ENCODE measurements at regions not wholly inside any gene's neighbourhood (a gene's known extent, or its start where the extent isn't known, plus 50 kb on each side); places are given as distances from the start of the nearest gene placed in this dataset.
"Not testable (repeated sequence)": the region's sequence is repeated elsewhere in the genome, so short reads cannot be mapped to it uniquely, and the experiment has no call there.

DNA sequence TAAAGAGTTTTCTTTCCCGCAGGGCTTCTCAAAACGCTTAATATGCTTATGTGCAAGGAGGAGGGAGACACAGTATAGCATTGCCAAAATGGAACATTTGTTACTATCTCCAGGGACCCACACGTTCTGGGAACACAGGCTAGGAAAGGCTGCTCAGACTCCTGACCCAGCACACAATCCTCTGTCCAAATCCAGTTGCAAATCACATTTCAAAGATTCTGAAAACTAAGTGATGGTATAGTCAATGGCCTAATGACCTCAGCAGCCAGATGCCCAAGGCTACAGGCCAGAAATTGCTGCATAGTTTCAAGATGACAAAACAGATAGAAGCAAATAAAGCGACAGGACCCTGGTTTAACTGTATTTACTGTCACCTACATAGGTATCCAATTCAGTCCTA, 97.0 kb upstream of the GRIP1 start:
- DNase-seq (ENCODE audit: low spot score), result no peak

DNA sequence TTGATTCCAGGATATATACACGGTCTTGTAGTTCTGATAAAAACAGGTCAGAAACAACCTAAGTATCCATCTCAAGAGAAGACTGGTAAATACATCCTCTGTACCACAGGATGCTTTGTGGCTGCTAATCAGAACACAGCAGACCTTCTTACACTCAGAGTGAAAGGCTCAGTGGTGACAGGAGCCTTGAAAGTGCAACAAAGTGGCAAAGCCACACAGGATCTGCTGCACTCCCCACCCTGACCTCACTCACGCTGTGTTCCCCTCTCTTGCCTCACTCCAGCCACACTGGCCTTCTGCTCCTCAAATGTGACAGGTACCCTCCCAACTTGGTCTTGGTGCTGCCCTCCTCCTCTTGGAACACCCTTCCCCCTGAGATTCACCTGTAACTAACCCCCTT, 98.1 kb upstream of the GRIP1 start:
- DNase-seq (ENCODE audit: low spot score), result no peak

DNA sequence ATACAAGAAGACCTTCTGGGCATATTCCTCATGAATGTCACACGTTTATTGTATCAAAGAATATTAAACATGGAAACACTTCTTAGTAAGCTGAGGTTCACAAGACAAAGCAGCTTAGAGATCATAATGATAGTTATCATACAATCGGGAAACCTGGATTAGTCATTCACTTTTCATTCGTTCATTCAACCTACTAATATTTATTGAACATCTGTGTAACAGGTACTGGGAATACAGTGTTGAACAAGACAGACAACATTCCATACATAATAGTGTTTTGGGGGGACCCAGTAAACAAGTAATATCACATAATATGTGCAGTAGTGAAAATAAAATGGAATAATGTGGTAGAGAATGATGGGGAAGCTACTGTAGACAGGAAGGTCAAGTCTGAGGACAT, 100.6 kb upstream of the GRIP1 start:
- no peak for DNase-seq (ENCODE audit: low spot score)

DNA sequence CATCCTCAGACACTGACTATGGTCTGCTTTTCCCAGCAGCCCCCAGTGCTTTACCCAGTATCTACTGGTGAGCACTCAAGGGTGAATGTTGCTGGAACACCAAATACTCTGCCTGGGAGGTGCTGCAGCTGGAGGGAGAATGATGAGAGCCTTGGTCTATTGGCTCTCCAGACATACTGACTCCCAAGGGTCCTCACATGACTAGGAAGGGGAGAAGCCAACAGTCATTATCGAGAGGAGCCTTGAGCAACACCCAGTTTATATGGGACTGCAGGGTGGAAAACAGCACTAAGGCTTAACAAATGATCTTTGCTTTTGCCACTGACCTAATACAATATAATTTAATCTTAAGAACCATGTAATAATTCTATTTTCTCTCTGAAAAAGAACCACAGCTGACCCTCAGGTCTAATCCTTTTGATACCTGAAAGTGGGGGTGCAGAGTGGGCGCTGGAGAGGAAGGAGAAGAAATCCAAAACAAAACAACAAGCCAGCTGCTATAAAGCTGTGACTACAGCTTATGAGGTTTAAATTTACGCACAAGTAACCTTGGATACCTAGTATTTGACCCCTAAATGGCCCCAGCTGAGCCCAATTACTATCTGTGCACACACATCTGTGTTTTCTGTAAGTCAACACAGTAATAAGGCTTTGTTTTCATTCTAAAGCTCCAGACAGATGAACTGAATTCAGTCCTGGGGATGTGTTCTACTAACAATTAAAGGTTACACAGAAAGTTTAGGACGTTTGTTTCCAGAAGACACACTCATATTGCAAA, 107.8 kb upstream of the GRIP1 start:
- no peak for DNase-seq (ENCODE audit: low spot score)

DNA sequence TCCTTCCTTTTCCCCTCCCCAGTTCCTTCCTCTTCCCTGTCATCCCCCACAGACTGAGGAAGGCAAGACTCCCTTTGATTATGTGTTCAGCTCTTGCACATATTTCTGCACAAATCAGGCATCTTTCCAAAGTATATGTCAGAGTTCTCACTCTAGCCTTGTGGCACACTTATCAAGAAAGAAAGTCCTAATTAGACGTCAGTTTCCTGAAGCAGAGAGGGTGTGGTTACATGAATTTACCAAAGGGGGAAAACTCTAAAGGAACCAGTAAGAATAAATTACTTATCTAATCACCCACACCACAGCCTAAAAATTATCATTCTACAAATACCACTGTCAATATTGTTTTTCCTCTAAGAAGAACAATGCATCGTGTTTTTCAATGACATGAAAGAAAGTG, 120.7 kb upstream of the GRIP1 start:
- DNase-seq (ENCODE audit: low spot score), result no peak

DNA sequence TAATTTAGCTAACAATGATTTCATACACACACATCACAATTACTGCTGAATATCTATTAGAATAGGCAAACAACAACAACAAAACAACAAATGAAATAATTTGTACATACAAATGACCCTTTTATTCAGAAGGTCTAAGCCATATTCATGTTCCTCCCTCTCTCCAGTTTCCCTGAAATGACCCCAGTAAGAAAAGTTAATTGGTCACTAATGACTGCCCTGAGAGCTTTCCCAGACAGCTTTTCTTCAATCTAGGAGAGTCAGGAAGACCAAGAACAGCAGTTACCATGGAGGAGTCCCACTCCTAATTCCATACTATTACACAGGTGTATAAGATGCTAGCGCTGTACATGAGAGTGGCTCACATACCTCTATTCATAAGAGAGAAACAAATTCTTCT, 121.2 kb upstream of the GRIP1 start:
- DNase-seq (ENCODE audit: low spot score), result no peak

DNA sequence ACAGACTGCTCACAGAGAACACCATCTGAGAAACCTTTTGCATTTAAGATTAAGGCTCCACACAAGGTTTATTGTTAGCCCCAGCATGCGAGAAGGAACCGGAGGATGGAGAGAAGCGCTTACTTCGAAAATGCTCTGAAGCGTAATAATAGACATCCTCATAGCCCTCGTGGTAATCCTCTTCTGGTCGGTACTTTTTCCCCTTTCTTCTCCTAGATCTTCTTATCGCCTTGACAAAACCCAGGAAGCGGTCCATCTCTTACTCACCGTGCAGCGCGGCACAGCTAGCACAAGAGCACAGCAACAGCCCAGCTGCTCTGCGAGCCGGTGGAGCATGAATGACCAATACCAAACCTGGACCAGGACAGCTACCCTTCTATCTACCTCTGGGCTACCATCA, 125.1 kb upstream of the GRIP1 start:
- DNase-seq (ENCODE audit: low spot score), result no peak

DNA sequence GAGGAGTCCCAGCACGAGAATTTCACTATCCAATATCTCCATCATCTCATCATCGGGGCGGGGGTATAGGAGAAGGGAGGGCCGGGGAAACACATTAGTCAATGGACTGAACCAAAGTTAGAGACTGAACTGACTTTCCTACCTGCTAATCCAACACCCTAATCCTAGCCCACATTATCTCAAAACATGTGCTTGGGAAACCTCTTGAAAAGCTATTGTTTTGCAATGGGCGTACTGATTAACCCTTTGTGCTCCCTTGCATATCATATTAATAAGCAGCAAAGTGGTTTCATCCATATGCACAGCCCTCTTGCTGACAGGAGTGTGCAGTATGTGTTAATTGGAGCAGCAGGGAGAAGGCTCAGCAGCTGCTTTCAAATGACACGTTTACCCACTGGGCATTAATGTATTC, 125.7 kb upstream of the GRIP1 start:
- DNase-seq (ENCODE audit: low spot score), result no peak

DNA sequence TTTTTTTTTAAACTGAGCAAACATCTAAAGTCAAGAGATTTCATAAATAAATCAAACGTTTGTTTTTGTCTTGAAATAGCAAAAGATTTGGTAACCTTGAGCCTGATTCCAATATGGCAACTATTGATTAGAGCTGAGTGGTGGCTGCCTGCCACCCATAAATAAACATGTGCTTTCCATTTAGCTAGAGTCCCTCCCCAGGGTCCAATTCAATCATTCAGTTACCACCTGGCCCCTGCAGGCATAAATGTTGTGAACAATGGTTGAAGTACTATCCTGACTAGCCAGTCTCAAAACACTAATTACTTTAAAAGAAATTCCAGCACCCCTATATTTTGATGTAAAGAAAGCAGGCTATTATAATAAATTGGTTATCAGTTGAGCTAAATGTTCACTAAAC, 129.7 kb upstream of the GRIP1 start:
- DNase-seq (ENCODE audit: low spot score), result no peak

DNA sequence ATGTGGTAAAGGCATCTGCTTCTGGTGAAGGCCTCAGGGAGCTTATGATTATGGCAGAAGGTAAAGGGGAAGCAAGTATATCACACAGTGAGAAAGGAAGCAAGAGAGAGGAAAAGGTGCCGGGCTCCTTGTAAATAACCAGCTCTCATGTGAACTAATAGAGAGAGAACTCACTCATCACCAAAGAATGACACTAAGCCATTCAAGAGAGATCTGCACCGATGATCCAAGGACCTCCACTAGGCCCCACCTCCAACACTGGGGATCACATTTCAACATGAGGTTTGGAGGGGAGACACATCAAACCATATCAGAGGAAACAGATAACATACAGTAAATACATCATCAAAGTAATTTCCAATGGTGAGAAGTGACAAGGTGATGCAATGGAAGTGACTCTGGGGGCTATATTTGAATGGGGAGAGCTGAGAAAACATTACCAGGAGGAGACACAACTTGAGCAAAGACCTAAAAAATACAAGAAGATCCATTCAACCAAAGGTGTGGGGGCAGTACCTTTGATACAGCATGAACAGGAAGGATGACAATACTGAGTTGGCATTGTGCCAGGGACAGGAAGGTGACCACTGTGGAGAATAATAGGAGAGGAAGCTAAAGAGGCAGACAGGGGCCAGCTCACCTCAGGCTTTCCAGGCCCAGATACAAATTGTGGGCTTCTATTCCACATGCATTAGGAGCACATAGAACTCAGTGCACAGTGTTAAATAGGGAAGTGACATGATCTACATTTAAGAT, 134.4 kb upstream of the GRIP1 start:
- no peak for DNase-seq (ENCODE audit: low spot score)

DNA sequence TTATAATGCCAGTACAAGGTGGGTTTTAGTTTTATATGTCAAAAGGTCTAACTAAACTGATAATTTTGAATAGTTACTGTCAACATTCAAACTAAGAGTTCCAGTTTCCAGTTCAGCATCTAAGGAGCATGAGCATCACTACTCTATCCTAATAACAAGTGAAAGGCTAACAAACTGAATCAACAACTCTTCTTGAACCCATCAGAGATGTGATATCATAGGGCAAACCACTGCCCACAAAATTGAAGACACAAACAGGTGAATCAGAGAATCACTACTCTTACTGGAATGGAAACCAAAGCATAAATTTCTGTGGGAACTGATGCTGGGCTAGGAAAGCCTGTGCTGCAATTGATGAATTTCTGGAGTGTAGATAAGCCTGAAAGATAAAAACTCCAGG, 140.7 kb upstream of the GRIP1 start:
- no peak for DNase-seq (ENCODE audit: low spot score)

DNA sequence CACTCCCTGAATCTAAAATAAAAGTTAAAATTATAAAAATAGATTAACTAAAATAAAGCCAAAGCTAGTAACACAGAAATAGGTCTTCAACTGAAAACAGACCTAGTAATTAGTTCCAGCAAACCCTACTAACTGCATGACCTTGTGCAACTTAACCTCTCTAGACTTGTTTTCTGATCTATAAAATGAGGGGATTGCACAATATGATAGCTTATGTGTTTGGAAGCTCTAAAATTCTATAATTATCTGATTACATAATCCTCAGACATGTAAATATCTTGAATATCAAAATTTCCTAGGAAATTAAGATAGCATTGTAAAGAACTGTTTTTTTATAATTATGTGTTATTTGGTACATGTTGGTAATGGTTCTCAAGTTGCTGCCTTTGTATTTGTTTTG, 144.1 kb upstream of the GRIP1 start:
- DNase-seq (ENCODE audit: low spot score), result no peak

DNA sequence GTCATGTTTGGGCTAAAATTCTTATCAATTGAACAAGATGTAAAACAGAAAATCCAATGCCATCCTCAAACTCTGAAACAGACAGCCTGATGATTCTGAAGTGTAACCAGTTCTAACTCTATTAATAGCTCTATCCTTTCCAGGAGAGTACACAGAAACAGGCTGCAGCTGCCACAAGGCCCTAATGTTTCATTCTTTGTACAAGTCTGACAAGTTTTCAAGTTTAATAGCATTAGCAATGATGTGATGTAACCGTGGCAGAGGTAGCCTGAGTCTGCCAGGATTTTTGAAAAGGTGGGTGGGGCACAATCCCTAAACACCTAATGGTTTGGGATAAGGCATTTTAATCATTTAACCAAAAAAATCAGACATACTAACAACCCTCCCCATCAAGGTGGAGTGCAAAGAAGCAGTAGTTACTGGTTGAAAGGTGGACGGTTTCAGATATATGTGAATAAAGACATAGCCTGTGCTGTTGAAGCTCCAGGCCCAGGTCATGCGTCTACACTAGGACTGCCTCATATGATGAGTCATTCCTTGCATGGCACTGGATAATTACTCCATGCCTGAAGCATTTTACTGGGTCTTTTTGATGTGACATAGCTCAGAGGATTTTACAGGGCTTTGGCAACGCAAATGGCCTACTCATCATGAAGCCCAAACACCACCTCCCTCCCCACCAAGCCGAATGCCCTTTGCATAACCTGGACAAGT, 145.1 kb upstream of the GRIP1 start:
- peak; percentile 17 for DNase-seq (ENCODE audit: low spot score)

DNA sequence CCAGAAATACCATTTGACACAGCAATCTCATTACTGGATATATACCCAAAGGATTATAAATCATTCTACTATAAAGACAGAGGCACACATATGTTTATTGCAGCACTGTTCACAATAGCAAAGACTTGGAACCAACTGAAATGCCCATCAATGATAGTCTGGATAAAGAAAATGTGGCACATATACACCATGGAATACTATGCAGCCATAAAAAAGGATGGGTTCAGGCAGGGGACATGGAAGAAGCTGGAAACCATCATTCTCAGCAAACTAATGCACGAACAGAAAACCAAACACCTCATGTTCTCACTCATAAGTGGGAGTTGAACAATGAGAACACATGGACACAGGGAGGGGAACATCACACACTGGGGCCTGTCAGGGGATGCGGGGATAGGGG, 147.0 kb upstream of the GRIP1 start:
- DNase-seq (ENCODE audit: low spot score), result not testable (repeated sequence)

DNA sequence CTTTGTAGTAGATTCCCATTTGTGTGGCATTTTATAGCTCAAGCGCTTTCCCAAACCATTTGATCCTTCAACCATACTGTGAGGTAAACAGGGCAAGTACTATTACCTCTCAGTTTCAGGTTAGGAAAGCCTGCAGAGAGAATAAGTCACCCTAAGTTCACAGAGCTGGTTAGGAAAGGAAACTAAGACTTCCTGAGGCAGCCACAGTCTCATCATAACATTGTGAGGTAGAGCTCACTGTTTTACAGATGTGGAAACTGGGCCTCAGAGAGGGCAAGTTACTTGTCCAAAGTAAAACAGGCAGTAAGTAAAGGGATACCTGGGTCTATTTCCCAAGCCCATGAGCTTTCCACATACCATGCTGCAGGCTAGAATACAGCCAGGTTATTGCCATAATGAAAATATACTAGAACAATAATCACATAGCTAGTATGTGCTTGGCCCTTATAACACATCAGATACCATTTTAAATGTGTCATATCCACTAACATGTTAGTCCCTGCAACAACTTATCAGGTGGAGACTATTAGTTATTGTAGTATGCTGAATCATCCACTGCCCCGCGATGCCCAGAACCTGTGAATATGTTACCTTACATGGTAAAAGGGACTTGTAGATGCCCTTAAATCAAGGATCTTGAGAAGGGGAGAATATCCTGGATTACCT, 150.9 kb upstream of the GRIP1 start:
- no peak for DNase-seq (ENCODE audit: low spot score)

DNA sequence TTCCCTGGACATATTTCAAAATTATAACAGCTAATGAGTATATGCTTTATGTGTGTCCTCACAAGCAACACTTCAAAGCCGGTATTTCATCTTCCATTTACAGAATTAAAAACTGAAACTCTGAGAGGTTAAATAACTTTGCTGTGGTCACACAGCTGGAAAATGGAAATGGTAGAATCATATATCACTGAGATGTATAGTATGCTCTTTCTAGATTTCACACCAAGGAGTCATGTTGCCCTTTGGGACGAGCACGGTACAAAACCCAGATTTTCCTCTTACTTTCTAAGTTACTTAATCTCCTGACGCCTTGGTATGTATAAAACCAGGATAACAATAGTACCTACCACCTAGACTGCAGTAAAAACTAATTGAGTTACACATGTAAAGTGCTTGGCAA, 152.6 kb upstream of the GRIP1 start:
- DNase-seq (ENCODE audit: low spot score), result no peak

DNA sequence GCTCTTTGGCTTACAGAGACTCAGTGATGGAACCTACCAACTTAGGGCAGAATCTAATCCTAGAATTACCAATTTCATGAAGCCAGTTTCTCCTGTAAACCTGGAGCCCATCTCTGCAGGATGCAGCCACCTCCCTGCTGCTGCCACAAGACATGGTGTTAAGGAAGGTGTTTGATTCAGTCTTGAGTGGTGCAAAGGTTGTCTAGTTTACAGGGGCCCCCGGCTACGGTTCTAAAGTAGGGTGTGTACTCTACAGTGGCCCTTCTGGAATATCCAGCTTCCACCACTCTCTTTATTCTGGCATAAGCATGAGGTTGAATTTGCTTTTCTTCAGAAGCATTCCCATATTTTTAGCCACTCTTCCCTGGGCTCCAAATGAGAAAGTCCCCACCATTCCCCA, 154.1 kb upstream of the GRIP1 start:
- DNase-seq (ENCODE audit: low spot score), result no peak

DNA sequence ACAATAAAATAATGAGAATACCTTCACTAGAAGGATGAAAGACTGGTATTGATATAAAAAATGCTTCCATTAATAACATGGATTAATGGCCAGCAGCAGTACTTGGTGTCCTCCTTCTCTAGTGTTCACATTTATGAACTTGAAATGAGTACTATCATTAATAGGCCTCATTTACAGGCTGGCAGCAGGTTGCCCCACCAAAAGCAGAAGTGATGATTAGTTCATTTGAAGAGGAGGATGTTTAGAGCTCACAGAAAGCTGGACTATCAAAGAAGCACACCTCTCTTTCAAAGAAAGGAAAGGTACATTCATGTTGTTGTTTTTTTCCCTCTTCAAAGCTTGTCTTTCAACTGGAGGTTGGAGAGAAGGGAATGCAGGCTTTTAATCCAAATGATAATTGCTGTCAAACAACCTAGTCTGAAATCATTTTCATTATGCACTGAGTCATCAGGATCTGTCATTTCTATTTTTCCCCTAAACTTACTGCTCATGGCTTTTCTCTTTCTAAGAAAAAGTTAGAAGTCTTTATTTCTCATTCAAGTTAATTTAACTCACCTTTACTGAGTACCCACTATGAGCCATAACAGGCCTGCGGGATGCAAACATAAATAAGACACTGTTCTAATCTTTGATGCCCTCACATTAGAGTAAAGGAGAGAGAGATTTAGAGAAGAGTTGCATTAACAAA, 157.9 kb upstream of the GRIP1 start:
- DNase-seq (ENCODE audit: low spot score), result peak; percentile 24

DNA sequence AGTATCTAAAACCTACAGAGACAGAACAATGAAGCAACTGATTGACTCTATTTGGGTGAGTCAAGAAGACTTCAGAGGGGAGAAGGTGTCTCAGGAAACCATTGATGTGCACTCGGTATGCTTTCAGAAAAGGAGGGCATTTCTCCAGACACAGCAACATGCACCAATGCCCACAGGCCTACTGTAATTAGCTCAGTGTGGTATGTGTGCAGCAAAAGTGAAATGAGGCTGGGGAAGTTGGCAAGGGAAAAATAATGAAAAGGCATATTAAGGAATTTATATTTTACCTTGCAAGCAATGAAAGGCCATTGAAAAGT, 158.4 kb upstream of the GRIP1 start:
- no peak for DNase-seq (ENCODE audit: low spot score)

DNA sequence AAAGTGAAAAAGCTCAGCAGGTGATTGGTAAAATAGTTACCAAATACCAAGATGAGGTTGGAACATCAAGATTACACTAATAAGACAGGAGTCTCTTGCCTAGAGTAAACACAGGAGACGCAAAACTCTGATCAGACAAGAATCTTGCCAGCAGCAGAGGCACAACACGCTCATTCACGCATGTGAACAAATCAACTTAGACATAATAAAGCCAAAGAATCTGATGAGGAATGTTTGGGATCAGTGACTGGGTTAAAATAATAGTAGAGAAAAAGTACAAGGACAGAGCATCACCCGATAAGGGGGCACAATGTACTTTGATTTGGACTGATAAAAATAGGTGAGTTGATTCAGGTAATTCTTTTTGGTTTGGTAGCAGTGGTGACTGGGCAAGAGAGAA, 159.5 kb upstream of the GRIP1 start:
- no peak for DNase-seq (ENCODE audit: low spot score)

DNA sequence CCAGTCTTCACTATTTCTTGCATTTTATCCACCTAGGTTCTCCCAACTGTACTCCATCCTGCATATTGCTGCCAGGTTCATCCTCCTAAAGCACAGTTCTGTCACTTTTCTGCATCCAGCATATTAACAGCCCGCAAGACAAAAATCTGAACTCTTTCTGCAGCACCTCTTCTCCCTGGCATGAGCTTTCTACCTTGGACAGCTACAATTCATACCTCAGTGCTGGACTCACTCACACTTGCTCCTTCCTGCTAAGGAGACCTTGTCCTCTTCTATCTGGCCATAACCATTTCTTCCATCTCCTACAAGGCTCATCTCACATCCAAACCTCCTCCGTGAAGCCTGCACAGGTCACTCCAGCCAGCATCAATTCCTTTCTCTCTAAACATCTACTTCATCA, 170.1 kb upstream of the GRIP1 start:
- DNase-seq (ENCODE audit: low spot score), result no peak

DNA sequence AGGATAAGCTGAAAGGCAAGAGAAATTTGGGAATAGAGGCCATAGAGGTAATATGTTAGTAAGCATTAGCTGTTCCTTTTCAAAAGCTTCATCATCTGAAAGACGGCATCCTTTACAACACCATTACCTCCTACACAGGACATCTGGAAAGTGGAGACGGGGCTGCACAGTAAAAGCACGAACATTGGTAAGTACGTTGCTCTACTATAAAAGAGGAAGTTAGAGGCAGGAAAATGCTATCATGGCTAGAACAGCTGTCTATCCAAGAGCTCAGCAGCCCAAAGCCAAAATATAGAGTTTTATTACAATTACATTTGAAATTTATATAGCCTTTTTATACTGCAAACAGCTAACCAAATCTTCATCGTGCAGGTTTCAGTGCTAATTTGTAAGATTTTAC, 172.3 kb upstream of the GRIP1 start:
- DNase-seq (ENCODE audit: low spot score), result no peak

Measured in putamen (tissue), 1 donor.